ENCODE measurements at regions not wholly inside any gene's neighbourhood (a gene's known extent, or its start where the extent isn't known, plus 50 kb on each side); places are given as distances from the start of the nearest gene placed in this dataset.

- TF ChIP-seq CTCF (IDR thresholded peaks at IDR 0.05) (no peak), POLR2A (IDR thresholded peaks at IDR 0.05) (no peak)
These were observed 162.8 kb downstream of the TENT5A start for GRCh38 chr6:81589465-81590313.

All from testis (tissue), 2 donors.